HG03108 (cell line): ENCODE measurements at regions not wholly inside any gene's neighbourhood (a gene's known extent, or its start where the extent isn't known, plus 50 kb on each side); places are given as distances from the start of the nearest gene placed in this dataset.

Experiments
- ATAC-seq: cut with Tn5 transposase; IDR thresholded peaks from one replicate; pipeline ENCODE4 v1.9.1; 2021; ENCODE audit warnings: moderate library complexity; ENCODE audit not compliant: unreplicated experiment

- ATAC-seq, result no peak
Measured at GRCh38 chr13:89650226-89650625, 1697.3 kb upstream of the MIR17HG start.

DNA sequence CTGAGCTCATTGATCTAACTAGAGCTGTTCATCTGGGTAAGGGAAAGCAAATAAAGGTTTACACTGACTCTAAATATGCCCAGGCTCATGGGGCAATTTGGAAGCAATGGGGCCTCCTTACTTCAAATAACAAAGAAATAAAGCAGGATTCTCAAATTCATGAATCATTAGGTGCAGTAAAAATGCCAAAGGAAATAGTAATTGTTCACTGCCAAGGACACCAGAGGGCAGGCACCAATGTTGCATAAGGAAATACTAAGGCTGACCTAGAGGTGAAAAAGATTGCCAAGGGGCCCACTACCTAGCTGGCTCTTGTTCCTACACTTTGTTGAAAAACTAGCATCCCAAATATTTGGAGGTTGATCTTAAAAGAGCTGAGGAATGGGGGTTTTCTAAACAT is 1686.7 kb upstream of the MIR17HG start:
- no peak for ATAC-seq

GRCh38 chr13:89673789-89674311 is 1673.6 kb upstream of the MIR17HG start:
- no peak for ATAC-seq

DNA sequence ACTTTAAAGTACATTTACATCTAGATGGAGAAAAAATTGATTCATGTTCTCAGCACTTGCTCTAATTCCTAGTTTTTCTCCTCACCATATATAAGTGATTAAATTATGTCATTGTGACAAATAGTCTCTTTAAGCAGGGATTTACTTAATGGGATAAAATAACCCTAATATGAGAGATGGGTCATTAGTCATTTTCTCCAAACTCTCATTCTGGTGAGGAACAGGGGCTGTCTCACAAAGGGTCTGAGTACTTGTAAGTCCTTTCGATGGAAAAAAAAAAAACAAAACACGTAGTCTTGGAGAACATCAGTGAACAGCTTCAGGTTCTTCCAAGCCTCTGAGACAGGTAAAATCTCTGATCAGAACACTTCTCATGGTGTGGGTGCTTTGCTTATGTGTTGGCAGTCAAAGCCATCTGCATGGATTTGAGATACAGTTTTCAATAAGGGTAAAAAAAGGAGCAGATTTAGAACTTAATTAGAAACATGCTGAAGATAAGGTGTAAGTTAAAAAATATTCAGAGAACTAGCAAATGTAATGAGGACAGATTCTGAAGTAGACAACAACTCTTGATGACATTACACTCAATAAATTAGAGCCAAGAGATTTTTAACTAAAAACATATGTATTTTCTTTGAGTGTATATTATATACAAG is 1668.9 kb upstream of the MIR17HG start:
- no peak for ATAC-seq

- ATAC-seq, result no peak
Measured at GRCh38 chr13:89684896-89685295, 1662.6 kb upstream of the MIR17HG start.

- ATAC-seq, result no peak
Measured at GRCh38 chr13:89686171-89686570, 1661.3 kb upstream of the MIR17HG start.

- ATAC-seq, result no peak
Measured at GRCh38 chr13:89687066-89687465, 1660.4 kb upstream of the MIR17HG start.

DNA sequence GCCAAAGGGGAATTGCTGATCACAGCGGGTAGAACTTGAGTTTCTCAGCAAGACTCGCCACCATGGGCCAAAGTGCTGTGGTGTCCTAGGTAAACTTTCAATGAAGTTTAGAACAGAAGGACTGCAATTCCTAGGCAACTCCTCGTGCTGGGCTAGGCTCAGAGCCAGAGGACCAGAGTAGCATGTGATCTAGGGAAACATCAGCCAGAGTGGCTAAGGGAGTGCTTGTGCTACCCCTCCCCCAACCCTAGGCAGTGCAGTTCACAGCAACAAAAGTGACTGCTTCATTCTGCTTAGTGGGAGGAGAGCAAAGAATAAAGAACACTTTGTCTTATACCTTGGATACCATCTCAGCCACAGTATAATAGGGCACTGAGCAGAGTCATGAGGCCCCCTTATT is 1658.6 kb upstream of the MIR17HG start:
- ATAC-seq, result no peak

GRCh38 chr13:89694451-89694850 is 1653.0 kb upstream of the MIR17HG start:
- ATAC-seq, result no peak

DNA sequence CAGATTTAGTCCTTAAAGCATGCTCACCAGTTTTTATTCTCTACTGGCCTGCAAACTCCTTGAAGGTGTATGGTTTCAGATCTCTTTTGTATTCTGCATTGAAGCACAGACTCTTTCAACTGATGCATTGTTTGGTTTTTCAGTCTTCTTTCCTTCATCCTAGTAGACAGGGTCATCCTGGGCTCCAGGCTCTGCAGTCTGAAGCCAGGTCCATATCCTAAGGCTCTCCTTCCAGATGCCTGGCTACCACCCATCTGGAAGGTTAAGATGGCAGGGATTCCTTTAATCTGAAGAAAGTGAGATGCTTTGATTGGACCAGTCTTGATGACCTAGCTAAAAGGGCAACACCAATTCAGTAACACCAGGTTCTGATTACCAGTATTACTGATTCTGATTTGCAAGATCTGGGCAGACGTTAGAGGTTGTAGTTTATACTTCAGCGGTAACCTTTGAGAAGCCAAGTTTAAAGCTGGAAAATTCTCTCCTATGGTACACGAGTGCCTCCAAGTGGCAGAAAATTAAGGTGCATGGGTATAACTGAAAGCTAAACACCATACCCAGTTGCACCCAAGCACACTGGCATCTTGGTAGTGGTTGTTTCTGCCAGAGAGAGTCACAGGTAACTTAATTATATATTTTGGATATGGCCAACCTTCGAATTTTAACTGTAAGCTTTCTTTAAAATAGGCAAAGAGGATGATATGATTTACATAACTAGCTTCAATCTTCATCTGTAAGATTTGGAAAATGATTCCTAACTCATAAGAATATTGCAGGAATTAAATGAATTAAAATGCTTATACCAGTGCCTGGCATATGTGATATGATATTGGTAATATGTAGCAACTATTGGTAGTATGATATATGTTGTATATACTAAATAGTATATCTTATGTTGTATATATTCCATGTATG is 1651.9 kb upstream of the MIR17HG start:
- ATAC-seq, result no peak

DNA sequence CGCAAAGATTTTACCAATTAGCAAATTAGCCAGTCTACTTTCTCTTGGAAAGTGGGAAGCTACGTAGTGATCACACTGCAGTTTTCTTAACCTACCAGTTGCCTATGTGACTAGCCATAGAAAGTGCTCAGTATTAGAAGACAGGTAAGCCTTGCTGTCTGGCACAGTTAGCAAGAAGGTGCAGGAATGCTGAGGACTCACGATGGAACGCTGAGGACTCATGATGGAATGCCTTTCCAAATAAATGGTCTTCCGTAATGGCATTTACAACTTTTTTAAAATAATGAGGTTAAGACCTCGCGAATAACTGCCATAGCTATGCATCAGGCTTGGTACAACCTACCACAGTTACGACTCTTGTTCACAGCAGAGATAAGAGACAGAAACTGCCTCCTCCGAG is 1645.6 kb upstream of the MIR17HG start:
- no peak for ATAC-seq

DNA sequence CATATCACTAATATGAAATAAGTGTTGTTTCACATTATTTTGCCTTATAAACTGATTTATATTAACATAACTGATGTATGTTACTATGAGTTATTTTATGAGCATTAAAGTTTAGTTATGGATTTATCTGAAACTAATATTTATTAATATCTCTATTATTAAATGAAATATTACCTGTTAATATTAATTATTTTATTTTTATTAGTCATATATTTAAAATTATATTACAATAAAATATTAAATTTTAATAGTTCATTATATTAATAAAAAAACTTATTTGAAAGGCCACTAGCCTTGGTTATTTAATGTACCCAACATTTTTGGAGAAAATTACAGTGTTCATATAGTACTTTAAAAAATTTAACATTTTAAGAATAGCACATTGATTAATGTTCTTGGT is 1643.4 kb upstream of the MIR17HG start:
- ATAC-seq, result no peak

GRCh38 chr13:89708013-89708412 is 1639.5 kb upstream of the MIR17HG start:
- ATAC-seq, result no peak

DNA sequence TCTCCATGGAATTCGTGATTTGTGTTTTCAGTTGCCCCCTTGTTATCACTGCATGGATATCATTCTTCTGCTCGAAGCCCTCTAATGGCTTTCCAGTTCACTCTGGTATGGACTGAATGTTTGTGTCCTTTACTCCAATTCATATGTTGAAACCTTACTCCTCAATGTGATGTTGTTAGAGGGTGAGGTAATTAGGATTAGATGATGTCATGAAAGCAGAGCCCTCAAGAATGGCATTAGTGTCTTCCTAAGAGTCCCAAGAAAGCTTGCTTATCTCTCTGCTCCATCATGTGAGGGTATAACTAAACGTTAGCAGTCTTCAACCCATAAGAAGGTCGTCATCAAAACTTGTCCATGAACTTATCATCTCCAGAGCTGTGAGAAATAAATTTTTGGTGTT is 1626.3 kb upstream of the MIR17HG start:
- ATAC-seq, result no peak

GRCh38 chr13:89726690-89727435 is 1620.6 kb upstream of the MIR17HG start:
- no peak for ATAC-seq

DNA sequence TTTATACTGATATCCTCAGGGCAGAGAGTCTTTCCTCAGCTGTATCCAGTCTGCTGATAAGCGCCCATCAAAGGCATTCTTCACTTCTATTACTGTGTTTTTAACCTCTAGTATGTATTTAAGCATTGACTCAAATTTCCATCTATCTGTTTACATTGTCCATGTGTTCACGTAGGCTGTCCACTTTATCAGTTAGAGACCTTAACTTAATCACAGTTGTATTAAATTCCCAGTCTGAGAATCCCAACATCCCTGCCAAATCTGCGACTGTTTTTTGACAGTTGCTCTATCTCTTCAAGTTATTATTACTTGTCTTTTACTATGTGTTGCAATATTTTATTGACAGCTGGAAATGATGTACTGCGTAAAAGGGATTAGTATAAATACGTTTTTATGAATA is 1613.7 kb upstream of the MIR17HG start:
- no peak for ATAC-seq

- no peak for ATAC-seq
Measured at GRCh38 chr13:89737051-89737450, 1610.4 kb upstream of the MIR17HG start.

GRCh38 chr13:89738072-89738471 is 1609.4 kb upstream of the MIR17HG start:
- ATAC-seq, result no peak

DNA sequence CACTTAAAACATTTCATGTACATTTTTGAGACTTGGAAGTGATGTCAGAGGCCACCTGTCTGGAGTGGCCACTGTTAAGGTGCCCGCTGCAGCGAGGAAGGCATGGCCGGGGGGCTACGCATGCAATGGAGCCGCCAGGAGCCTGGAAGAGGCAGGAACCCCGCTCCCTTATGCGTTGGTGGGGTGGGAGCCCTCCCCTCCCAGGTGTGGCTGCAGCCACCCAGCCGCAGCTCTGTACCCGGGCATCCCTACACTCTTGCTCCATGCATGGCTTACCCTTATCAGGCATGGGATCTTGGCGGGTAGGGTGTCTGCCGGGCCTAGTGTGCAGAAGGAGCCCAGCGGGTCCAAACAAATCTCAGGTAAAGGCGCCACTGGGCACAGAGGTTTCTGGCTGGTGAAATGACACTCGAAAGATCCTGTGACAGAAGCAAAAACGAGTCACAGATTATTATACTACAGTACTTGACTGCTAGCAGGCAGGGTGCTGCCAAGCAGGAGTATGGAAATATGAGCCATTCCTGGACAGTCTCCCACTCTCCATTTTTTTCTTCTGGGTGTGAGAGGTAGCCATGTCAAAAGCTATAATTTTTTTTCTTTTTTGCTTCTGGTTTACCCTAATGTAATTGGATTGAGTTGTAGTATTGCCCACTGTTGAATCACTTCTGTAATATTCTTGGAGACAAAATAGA is 1606.3 kb upstream of the MIR17HG start:
- no peak for ATAC-seq

DNA sequence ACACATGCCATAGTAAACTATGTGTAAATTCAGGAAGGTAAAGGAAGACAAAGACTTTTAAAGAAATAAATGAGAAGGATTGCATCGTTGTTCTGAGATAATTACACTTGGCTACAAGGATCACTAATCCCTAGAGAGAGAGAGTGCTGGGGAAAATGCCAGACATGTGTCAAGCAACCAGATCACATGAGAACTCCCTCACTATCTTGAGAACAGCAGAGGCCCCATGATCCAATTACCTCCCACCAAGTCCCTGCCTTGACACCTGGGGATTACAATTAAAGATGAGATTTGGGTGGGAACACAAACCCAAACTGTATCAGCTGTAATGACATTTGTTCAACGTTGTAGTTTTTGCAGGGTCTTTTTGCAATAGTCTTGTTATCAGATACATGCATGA is 1600.9 kb upstream of the MIR17HG start:
- ATAC-seq, result no peak

DNA sequence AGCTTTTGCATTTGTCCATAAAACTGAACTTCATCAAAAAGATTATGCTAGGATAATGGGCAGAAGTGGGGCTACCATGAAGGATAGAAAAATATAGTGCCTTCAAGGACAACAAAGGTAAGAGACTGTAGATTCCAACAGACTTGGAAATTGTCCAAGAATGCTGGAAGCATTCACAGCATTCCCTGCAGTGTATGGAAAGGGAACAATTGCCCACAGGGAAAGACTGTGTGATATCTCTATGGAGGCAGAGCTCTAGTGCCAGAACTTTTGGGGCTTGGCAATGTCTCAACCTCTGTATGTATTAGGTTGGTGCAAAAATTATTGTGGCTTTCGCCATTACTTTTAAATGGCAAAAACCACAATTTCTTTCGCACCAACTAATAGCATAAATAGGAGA is 1598.8 kb upstream of the MIR17HG start:
- no peak for ATAC-seq
